Suprapubic skin (tissue), 4 donors: ENCODE measurements at regions not wholly inside any gene's neighbourhood (a gene's known extent, or its start where the extent isn't known, plus 50 kb on each side); places are given as distances from the start of the nearest gene placed in this dataset.
A peak's percentile ranks its signal among the peaks of the same experiment; 100 is the strongest.

ENCODE experiments used
- DNase-seq, 2 donors: peaks; one replicate each; pipeline ENCODE4 v3.0.0-alpha.2; 2019; ENCODE audit warnings: low spot score in 2 of 2
- H3K27ac ChIP-seq: fragments of 200-600 bp; sonication (generic); one replicate; pipeline ENCODE4 v1.5.1; 2019
- H3K27me3 ChIP-seq: fragments of 200-600 bp; sonication (generic); one replicate; pipeline ENCODE4 v1.5.1; 2019
- H3K36me3 ChIP-seq: fragments of 200-600 bp; sonication (generic); one replicate; pipeline ENCODE4 v1.5.1; 2019
- H3K4me1 ChIP-seq: fragments of 200-600 bp; sonication (generic); one replicate; pipeline ENCODE4 v1.5.1; 2019
- H3K4me3 ChIP-seq: fragments of 200-600 bp; sonication (generic); one replicate; pipeline ENCODE4 v1.5.1; 2019; ENCODE audit warnings: mild to moderate bottlenecking
- H3K9me3 ChIP-seq: fragments of 200-600 bp; sonication (generic); one replicate; pipeline ENCODE4 v1.5.1; 2019
- CTCF ChIP-seq, 2 donors: fragments of 200-600 bp in 1 of 2; fragments of 450-650 bp in 1 of 2; sonication (generic) in 1 of 2; IDR thresholded peaks; one replicate each; pipeline ENCODE4 v1.5.1; 2016 to 2019; ENCODE audit warnings: antibody characterized with exemption in 2 of 2, mild to moderate bottlenecking in 1 of 2, moderate library complexity in 1 of 2
- EP300 ChIP-seq: sonication (generic); formaldehyde crosslinking; IDR thresholded peaks from one replicate; pipeline ENCODE4 v1.6.1; 2017; ENCODE audit warnings: antibody characterized with exemption
- POLR2A ChIP-seq, 2 donors: fragments of 450-650 bp; IDR thresholded peaks; one replicate each; pipeline ENCODE4 v1.6.1; 2017; ENCODE audit warnings: antibody characterized with exemption in 2 of 2, mild to moderate bottlenecking in 2 of 2, moderate library complexity in 2 of 2
- POLR2AphosphoS5 ChIP-seq, 3 donors: sonication (generic); formaldehyde crosslinking; IDR thresholded peaks; one replicate each; pipeline ENCODE4 v1.6.1; 2017; ENCODE audit warnings: antibody characterized with exemption in 3 of 3
- WGBS: methylation state at CpG from one replicate; pipeline ENCODE4 v1.1.5; 2018; 5-methylcytosine and 5-hydroxymethylcytosine counted together

GRCh38 chr2:217632043-217632442, 370.8 kb downstream of the TNS1 start:
- Histone ChIP-seq H3K4me3 (no peak overlapping the region), H3K36me3 (no peaks in the 10 kb centered on the region), H3K27ac (no peak overlapping the region), H3K27me3 (no peaks in the 10 kb centered on the region), H3K9me3 (no peaks in the 10 kb centered on the region), H3K4me1 (peaks cover 8% of the 10 kb centered on the region)
- TF ChIP-seq CTCF (IDR thresholded peaks at IDR 0.05) = no peak
- TF ChIP-seq POLR2AphosphoS5 (IDR thresholded peaks at IDR 0.05) = no peak
- TF ChIP-seq EP300 = no peak
- no peak for TF ChIP-seq POLR2A (IDR thresholded peaks at IDR 0.05)
- 89% methylated on average over 1 of the region's 1 CpG for WGBS
- no peak for DNase-seq

GRCh38 chr2:217631115-217631514, 371.7 kb downstream of the TNS1 start:
- H3K36me3 ChIP-seq = no peaks in the 10 kb centered on the region
- H3K9me3 ChIP-seq = no peaks in the 10 kb centered on the region
- 74% methylated on average over 10 of the region's 10 CpGs for WGBS
- H3K4me1 ChIP-seq = peaks cover 8% of the 10 kb centered on the region
- no peak for DNase-seq
- H3K27me3 ChIP-seq = no peaks in the 10 kb centered on the region
- no peak overlapping the region for H3K4me3 ChIP-seq
- no peak for TF ChIP-seq EP300
- H3K27ac ChIP-seq = no peak overlapping the region

- TF ChIP-seq POLR2AphosphoS5 (IDR thresholded peaks at IDR 0.05) = no peak
- TF ChIP-seq POLR2A (IDR thresholded peaks at IDR 0.05) = no peak
- no peak for TF ChIP-seq CTCF (IDR thresholded peaks at IDR 0.05)
- no peak for TF ChIP-seq EP300
- Histone ChIP-seq H3K4me3 (no peak overlapping the region), H3K36me3 (no peaks in the 10 kb centered on the region), H3K27me3 (no peaks in the 10 kb centered on the region), H3K4me1 (peaks cover 11% of the 10 kb centered on the region), H3K27ac (no peak overlapping the region), H3K9me3 (no peaks in the 10 kb centered on the region)
- DNase-seq = no peak
These were observed 373.4 kb downstream of the TNS1 start for GRCh38 chr2:217629347-217629746.

GRCh38 chr2:217628061-217628460, 374.7 kb downstream of the TNS1 start:
- Histone ChIP-seq H3K27ac (no peak overlapping the region), H3K27me3 (no peaks in the 10 kb centered on the region), H3K4me1 (peaks cover 7% of the 10 kb centered on the region), H3K4me3 (no peak overlapping the region), H3K36me3 (no peaks in the 10 kb centered on the region), H3K9me3 (no peaks in the 10 kb centered on the region)
- 55% methylated on average over 2 of the region's 2 CpGs for WGBS
- no peak for DNase-seq
- no peak for TF ChIP-seq CTCF (IDR thresholded peaks at IDR 0.05)
- no peak for TF ChIP-seq EP300
- no peak for TF ChIP-seq POLR2AphosphoS5 (IDR thresholded peaks at IDR 0.05)
- no peak for TF ChIP-seq POLR2A (IDR thresholded peaks at IDR 0.05)

GRCh38 chr2:217626926-217627325, 375.9 kb downstream of the TNS1 start:
- H3K36me3 ChIP-seq = no peaks in the 10 kb centered on the region
- H3K4me3 ChIP-seq = no peak overlapping the region
- no peaks in the 10 kb centered on the region for H3K9me3 ChIP-seq
- H3K27me3 ChIP-seq = no peaks in the 10 kb centered on the region
- DNase-seq = no peak
- 93% methylated on average over 5 of the region's 5 CpGs for WGBS
- peaks cover 4% of the 10 kb centered on the region for H3K4me1 ChIP-seq
- no peak overlapping the region for H3K27ac ChIP-seq
- no peak for TF ChIP-seq CTCF (IDR thresholded peaks at IDR 0.05)
- TF ChIP-seq POLR2AphosphoS5 (IDR thresholded peaks at IDR 0.05) = no peak
- no peak for TF ChIP-seq POLR2A (IDR thresholded peaks at IDR 0.05)
- TF ChIP-seq EP300 = no peak

GRCh38 chr2:217625557-217626169, 377.1 kb downstream of the TNS1 start:
- H3K9me3 ChIP-seq = no peaks in the 10 kb centered on the region

More at GRCh38 chr2:217625557-217626169, 377.1 kb downstream of the TNS1 start:
- H3K36me3 ChIP-seq = no peaks in the 10 kb centered on the region
- WGBS = 53% methylated on average over 4 of the region's 4 CpGs
- no peaks in the 10 kb centered on the region for H3K27me3 ChIP-seq
- H3K4me3 ChIP-seq = no peak overlapping the region
- TF ChIP-seq CTCF (IDR thresholded peaks at IDR 0.05) (no peak), POLR2A (IDR thresholded peaks at IDR 0.05) (no peak), EP300 (no peak), POLR2AphosphoS5 (IDR thresholded peaks at IDR 0.05) (peak in 1 of 3 donors; percentile 42)
- no peak for DNase-seq
- peaks cover 4% of the 10 kb centered on the region for H3K4me1 ChIP-seq
- no peak overlapping the region for H3K27ac ChIP-seq
